HL-60 (cell line): ENCODE measurements at regions not wholly inside any gene's neighbourhood (a gene's known extent, or its start where the extent isn't known, plus 50 kb on each side); places are given as distances from the start of the nearest gene placed in this dataset.

Experiments used
- DNase-seq, 2 experiments: peaks; one replicate each; pipeline ENCODE4 v3.0.0-alpha.2; 2010 to 2020; ENCODE audit warnings: low read depth in 1 of 2, low spot score in 1 of 2
- H3K27ac ChIP-seq: fragments of 250-450 bp; sonication (Bioruptor Pico); replicated peaks from 2 replicates; pipeline ENCODE4 v1.5.1; 2020; ENCODE audit warnings: mild to moderate bottlenecking, moderate library complexity
- H3K27me3 ChIP-seq: fragments of 250-450 bp; sonication (Bioruptor Pico); 2 replicates; pipeline ENCODE4 v1.5.1; 2021; ENCODE audit warnings: mild to moderate bottlenecking, moderate library complexity; ENCODE audit not compliant: insufficient read depth, poor library complexity, severe bottlenecking
- H3K4me3 ChIP-seq: replicated peaks from 2 replicates; pipeline ENCODE4 v1.5.1; 2011; ENCODE audit warnings: mild to moderate bottlenecking, control low read depth, low read length; ENCODE audit not compliant: insufficient read depth
- GABPA ChIP-seq: IDR thresholded peaks from 2 replicates; pipeline ENCODE4 v1.6.1; 2012; ENCODE audit warnings: low read depth
- POLR2AphosphoS5 ChIP-seq: IDR thresholded peaks from 2 replicates; pipeline ENCODE4 v1.6.1; 2012; ENCODE audit warnings: low read depth
- SPI1 ChIP-seq: IDR thresholded peaks from 2 replicates; pipeline ENCODE4 v1.6.1; 2012; ENCODE audit warnings: low read depth, mild to moderate bottlenecking, borderline replicate concordance
- TF ChIP-seq, protein P1 (sequence below): IDR thresholded peaks from 2 replicates; pipeline ENCODE4 v1.6.1; 2012; ENCODE audit warnings: low read depth; ENCODE audit not compliant: insufficient replicate concordance
- TF ChIP-seq, protein P2 (sequence below): IDR thresholded peaks from one replicate; pipeline ENCODE4 v1.5.1; 2011; ENCODE audit warnings: low read length, control low read depth, inconsistent platforms; ENCODE audit not compliant: insufficient read depth

DNA sequence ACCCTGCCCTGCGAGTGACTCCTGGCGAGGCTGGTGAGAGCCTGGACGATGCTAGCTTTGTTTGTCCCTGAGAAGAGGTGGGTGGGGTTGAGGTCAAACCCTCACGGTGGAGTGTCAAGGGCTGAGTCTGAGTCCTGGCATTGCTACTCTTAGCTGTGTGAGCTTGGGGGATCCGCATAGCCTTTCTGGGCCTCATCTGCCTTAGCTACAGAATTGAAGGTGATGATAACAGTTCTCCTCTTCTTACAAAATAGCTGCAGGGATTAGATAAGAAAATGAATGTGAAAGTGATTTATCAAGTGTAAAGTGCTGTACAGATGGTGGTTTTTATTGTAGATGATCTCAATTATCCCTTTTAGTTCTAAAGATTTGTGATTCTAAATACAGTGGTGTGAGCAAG, 144.6 kb downstream of the LPIN1 start:
- no peaks in the 10 kb centered on the region for H3K27me3 ChIP-seq
- TF ChIP-seq, protein P1, sequence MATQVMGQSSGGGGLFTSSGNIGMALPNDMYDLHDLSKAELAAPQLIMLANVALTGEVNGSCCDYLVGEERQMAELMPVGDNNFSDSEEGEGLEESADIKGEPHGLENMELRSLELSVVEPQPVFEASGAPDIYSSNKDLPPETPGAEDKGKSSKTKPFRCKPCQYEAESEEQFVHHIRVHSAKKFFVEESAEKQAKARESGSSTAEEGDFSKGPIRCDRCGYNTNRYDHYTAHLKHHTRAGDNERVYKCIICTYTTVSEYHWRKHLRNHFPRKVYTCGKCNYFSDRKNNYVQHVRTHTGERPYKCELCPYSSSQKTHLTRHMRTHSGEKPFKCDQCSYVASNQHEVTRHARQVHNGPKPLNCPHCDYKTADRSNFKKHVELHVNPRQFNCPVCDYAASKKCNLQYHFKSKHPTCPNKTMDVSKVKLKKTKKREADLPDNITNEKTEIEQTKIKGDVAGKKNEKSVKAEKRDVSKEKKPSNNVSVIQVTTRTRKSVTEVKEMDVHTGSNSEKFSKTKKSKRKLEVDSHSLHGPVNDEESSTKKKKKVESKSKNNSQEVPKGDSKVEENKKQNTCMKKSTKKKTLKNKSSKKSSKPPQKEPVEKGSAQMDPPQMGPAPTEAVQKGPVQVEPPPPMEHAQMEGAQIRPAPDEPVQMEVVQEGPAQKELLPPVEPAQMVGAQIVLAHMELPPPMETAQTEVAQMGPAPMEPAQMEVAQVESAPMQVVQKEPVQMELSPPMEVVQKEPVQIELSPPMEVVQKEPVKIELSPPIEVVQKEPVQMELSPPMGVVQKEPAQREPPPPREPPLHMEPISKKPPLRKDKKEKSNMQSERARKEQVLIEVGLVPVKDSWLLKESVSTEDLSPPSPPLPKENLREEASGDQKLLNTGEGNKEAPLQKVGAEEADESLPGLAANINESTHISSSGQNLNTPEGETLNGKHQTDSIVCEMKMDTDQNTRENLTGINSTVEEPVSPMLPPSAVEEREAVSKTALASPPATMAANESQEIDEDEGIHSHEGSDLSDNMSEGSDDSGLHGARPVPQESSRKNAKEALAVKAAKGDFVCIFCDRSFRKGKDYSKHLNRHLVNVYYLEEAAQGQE = no peak
- no peak for TF ChIP-seq GABPA
- no peak for TF ChIP-seq SPI1
- TF ChIP-seq, protein P2, sequence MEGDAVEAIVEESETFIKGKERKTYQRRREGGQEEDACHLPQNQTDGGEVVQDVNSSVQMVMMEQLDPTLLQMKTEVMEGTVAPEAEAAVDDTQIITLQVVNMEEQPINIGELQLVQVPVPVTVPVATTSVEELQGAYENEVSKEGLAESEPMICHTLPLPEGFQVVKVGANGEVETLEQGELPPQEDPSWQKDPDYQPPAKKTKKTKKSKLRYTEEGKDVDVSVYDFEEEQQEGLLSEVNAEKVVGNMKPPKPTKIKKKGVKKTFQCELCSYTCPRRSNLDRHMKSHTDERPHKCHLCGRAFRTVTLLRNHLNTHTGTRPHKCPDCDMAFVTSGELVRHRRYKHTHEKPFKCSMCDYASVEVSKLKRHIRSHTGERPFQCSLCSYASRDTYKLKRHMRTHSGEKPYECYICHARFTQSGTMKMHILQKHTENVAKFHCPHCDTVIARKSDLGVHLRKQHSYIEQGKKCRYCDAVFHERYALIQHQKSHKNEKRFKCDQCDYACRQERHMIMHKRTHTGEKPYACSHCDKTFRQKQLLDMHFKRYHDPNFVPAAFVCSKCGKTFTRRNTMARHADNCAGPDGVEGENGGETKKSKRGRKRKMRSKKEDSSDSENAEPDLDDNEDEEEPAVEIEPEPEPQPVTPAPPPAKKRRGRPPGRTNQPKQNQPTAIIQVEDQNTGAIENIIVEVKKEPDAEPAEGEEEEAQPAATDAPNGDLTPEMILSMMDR = no peak
- TF ChIP-seq POLR2AphosphoS5 = no peak
- DNase-seq = no peak
- no peak overlapping the region for H3K27ac ChIP-seq
- no peak overlapping the region for H3K4me3 ChIP-seq

GRCh38 chr2:11891671-11892440, 145.4 kb downstream of the LPIN1 start:
- no peak overlapping the region for H3K4me3 ChIP-seq
- DNase-seq = no peak
- TF ChIP-seq SPI1 (no peak), GABPA (no peak), POLR2AphosphoS5 (no peak)
- TF ChIP-seq, protein P1 = no peak
- TF ChIP-seq, protein P2 = no peak
- no peaks in the 10 kb centered on the region for H3K27me3 ChIP-seq
- H3K27ac ChIP-seq = no peak overlapping the region

DNA sequence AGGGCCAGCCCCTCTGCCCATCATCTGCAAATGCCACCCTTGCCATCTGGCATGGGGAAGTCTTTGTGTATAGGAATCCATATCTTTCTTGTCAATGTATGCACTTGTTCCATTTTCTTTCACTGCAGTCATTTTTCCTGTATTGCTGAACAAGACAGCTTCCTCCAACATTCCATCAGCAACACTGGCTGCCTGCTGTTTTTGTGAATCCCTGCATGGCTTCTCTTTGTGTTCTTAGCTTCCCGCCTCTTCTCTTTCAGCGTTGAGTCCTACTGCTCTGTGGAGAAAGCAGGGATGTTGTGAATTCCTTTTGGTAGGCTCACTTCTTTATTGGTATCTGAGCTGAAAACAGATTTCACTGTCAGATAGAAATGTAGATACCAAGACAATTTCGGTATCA, 150.0 kb downstream of the LPIN1 start:
- TF ChIP-seq, protein P2 = no peak
- TF ChIP-seq, protein P1 = no peak
- DNase-seq = no peak

More for the DNA sequence above, 150.0 kb downstream of the LPIN1 start:
- H3K27me3 ChIP-seq = no peaks in the 10 kb centered on the region
- H3K4me3 ChIP-seq = no peak overlapping the region
- H3K27ac ChIP-seq = no peak overlapping the region
